Brain microvascular endothelial cell (primary cell): ENCODE measurements at regions not wholly inside any gene's neighbourhood (a gene's known extent, or its start where the extent isn't known, plus 50 kb on each side); places are given as distances from the start of the nearest gene placed in this dataset.

Source experiments
- DNase-seq: peaks from one replicate; pipeline ENCODE4 v3.0.0-alpha.2; 2020
- H3K27ac ChIP-seq: fragments of 250-450 bp; sonication (Bioruptor Pico); 2 replicates; pipeline ENCODE4 v1.5.1; 2020; ENCODE audit warnings: mild to moderate bottlenecking, moderate library complexity
- H3K27me3 ChIP-seq: fragments of 250-450 bp; sonication (Bioruptor Pico); replicated peaks from 2 replicates; pipeline ENCODE4 v1.5.1; 2020; ENCODE audit warnings: mild to moderate bottlenecking
- H3K36me3 ChIP-seq: fragments of 250-450 bp; sonication (Bioruptor Pico); replicated peaks from 2 replicates; pipeline ENCODE4 v1.5.1; 2020; ENCODE audit warnings: mild to moderate bottlenecking
- H3K4me3 ChIP-seq: 2 replicates; pipeline ENCODE4 v1.5.1; 2011; ENCODE audit warnings: low read depth, mild to moderate bottlenecking, control low read depth, low read length, moderate library complexity
- CTCF ChIP-seq: IDR thresholded peaks from 2 replicates; pipeline ENCODE4 v1.5.1; 2011; ENCODE audit warnings: low read depth, mild to moderate bottlenecking, moderate library complexity, low read length, control low read depth, inconsistent platforms; ENCODE audit errors: missing control alignments
- in situ Hi-C: cut with HindIII; loops from 2 replicates; pipeline ENCODE4 v1.10.0; 2017; ENCODE audit warnings: low sequenced_read_pairs, low pct_ligation_motif_present

DNA sequence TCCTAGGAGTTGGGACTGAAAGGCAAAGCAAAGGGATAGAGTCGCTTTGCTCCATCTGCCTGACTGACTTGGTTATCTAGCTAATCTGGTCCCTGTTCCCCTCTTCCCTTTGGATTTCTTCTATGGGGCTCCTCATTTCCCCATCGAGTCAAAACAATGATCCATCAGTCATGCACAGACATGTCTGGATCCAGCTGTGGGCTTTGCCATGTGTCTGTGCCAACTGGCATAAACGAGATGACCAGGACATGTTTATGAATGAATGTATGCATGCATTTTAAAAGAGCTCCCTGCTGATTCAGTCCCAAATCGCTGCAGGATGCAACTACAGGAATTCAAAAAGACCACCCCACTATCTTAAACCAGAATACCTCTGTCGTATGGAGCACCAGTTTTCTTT, 122.0 kb downstream of the ARL4A start:
- no peaks in the 10 kb centered on the region for H3K27me3 ChIP-seq
- TF ChIP-seq CTCF: no peak
- H3K4me3 ChIP-seq: no peak overlapping the region
- DNase-seq: no peak
- H3K36me3 ChIP-seq: no peaks in the 10 kb centered on the region
- H3K27ac ChIP-seq: no peak overlapping the region
- in situ Hi-C loops: no loop called here

- Histone ChIP-seq H3K4me3 (no peak overlapping the region), H3K27me3 (no peaks in the 10 kb centered on the region), H3K36me3 (no peaks in the 10 kb centered on the region), H3K27ac (no peak overlapping the region)
- DNase-seq: no peak
- in situ Hi-C loops: no loop called here
- no peak for TF ChIP-seq CTCF
These were observed 124.7 kb downstream of the ARL4A start for GRCh38 chr7:12812111-12812510.

GRCh38 chr7:12814107-12814506, 126.7 kb downstream of the ARL4A start:
- no peak for DNase-seq
- Histone ChIP-seq H3K27ac (no peak overlapping the region), H3K36me3 (no peaks in the 10 kb centered on the region), H3K4me3 (no peak overlapping the region), H3K27me3 (no peaks in the 10 kb centered on the region)
- in situ Hi-C loops: no loop called here
- no peak for TF ChIP-seq CTCF

GRCh38 chr7:12814828-12815227, 127.4 kb downstream of the ARL4A start:
- H3K27ac ChIP-seq: no peak overlapping the region
- H3K4me3 ChIP-seq: no peak overlapping the region
- no peaks in the 10 kb centered on the region for H3K36me3 ChIP-seq
- H3K27me3 ChIP-seq: no peaks in the 10 kb centered on the region
- TF ChIP-seq CTCF: no peak
- in situ Hi-C loops: no loop called here
- DNase-seq: no peak

DNA sequence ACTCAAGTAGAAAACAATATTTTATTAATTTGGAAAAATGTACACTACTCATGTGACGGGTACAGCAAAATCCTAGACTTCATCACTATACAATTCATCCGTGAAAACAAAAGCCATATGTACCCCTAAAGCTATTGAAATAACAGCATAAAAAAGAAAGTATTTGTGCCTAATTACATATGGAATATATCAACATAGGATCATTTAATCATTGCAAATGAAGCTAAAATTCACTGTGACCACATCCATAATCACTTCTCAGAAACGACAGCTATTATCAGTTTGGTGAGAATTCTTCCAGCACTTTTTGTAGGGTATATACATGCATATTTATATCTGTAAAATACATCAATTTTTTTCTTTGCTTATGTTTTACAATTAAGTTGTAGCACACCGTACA, 128.0 kb downstream of the ARL4A start:
- Histone ChIP-seq H3K27ac (no peak overlapping the region), H3K36me3 (no peaks in the 10 kb centered on the region), H3K27me3 (no peaks in the 10 kb centered on the region), H3K4me3 (no peak overlapping the region)
- TF ChIP-seq CTCF: no peak
- no peak for DNase-seq
- in situ Hi-C loops: no loop called here

GRCh38 chr7:12815871-12816270, 128.4 kb downstream of the ARL4A start:
- H3K36me3 ChIP-seq: no peaks in the 10 kb centered on the region
- DNase-seq: no peak
- no peaks in the 10 kb centered on the region for H3K27me3 ChIP-seq
- TF ChIP-seq CTCF: no peak
- no peak overlapping the region for H3K4me3 ChIP-seq
- H3K27ac ChIP-seq: no peak overlapping the region
- in situ Hi-C loops: no loop called here
